K562 (cell line): ENCODE measurements at regions not wholly inside any gene's neighbourhood (a gene's known extent, or its start where the extent isn't known, plus 50 kb on each side); places are given as distances from the start of the nearest gene placed in this dataset.

ENCODE experiments used
- FOXP4 ChIP-seq: sonication (generic); formaldehyde crosslinking; IDR thresholded peaks from 2 replicates; pipeline ENCODE4 v1.8.0; 2022; ENCODE audit warnings: mild to moderate bottlenecking, missing genetic modification reagents, borderline replicate concordance
- HDAC1 ChIP-seq, 2 experiments: fragments of 450-650 bp; IDR thresholded peaks; 2 replicates each; pipeline ENCODE4 v1.6.1; 2016 to 2017; ENCODE audit warnings: inconsistent platforms in 1 of 2, mild to moderate bottlenecking in 1 of 2, moderate library complexity in 1 of 2
- MECOM ChIP-seq: fragments of 250-450 bp; sonication (Bioruptor Pico); IDR thresholded peaks from 2 replicates; pipeline ENCODE4 v1.8.0; 2022; ENCODE audit warnings: inconsistent platforms
- NCOA1 ChIP-seq: fragments of 450-650 bp; IDR thresholded peaks from 2 replicates; pipeline ENCODE4 v1.6.1; 2016; ENCODE audit warnings: low read depth
- NFRKB ChIP-seq: fragments of 450-650 bp; IDR thresholded peaks from 2 replicates; pipeline ENCODE4 v1.6.1; 2016; ENCODE audit warnings: low read depth
- PKNOX1 ChIP-seq: fragments of 450-650 bp; IDR thresholded peaks from 2 replicates; pipeline ENCODE4 v1.6.1; 2016
- SRSF1 ChIP-seq: fragments of 200-400 bp; formaldehyde crosslinking; IDR thresholded peaks from 2 replicates; pipeline ENCODE4 v1.6.1; 2017; ENCODE audit warnings: mild to moderate bottlenecking, low read depth, low read length, moderate library complexity
- SRSF7 ChIP-seq: fragments of 200-400 bp; formaldehyde crosslinking; optimal IDR thresholded peaks from 2 replicates; pipeline ENCODE3; 2017; ENCODE audit warnings: mild to moderate bottlenecking, low read depth, low read length
- ZMIZ1 ChIP-seq, 2 experiments: fragments of 150-350 bp in 1 of 2; IDR thresholded peaks; 2 replicates each; pipeline ENCODE4 v1.6.1; 2012 to 2016; ENCODE audit warnings: low read depth in 2 of 2, low read length in 2 of 2, mild to moderate bottlenecking in 1 of 2, moderate library complexity in 1 of 2

GRCh38 chr13:80121038-80121437, 219.9 kb downstream of the SPRY2 start (continued):
- no peak for TF ChIP-seq SRSF1
- no peak for TF ChIP-seq PKNOX1
- TF ChIP-seq NFRKB, result no peak
- TF ChIP-seq ZMIZ1 (IDR thresholded peaks at IDR 0.05; ENCODE audit: low read depth in 2 of 2, low read length in 2 of 2), result no peak
- TF ChIP-seq SRSF7, result no peak
- TF ChIP-seq HDAC1 (IDR thresholded peaks at IDR 0.05), result no peak
- no peak for TF ChIP-seq FOXP4 (CRISPR knock-in tag)
- TF ChIP-seq NCOA1, result no peak
- TF ChIP-seq MECOM, result no peak
